ENCODE measurements at regions not wholly inside any gene's neighbourhood (a gene's known extent, or its start where the extent isn't known, plus 50 kb on each side); places are given as distances from the start of the nearest gene placed in this dataset.

- peaks cover 0 to 7% (median 5%) of the 10 kb centered on the region in 4 experiments for H3K4me1 ChIP-seq (ENCODE audit: control extremely low read depth in 1 of 4, control insufficient read depth in 4 of 4, insufficient read depth in 4 of 4, low read length in 3 of 4)
- H3K27me3 ChIP-seq (replicated peaks in 2 of 5; ENCODE audit: control insufficient read depth in 4 of 5, insufficient read depth in 5 of 5, low read length in 4 of 5): no peaks in the 10 kb centered on the region
- H3K36me3 ChIP-seq (ENCODE audit: control insufficient read depth in 4 of 4, insufficient read depth in 4 of 4, low read length in 3 of 4): no peaks in the 10 kb centered on the region
- peak in 2 of 3 donors; percentile 8 to 30 for DNase-seq
- H3K4me3 ChIP-seq (ENCODE audit: control insufficient read depth in 1 of 7, extremely low read depth in 1 of 7, insufficient read depth in 4 of 7, low read depth in 2 of 7, low read length in 6 of 7): no peak overlapping the region
- CTCF ChIA-PET: no interaction called here
- no peaks in the 10 kb centered on the region for H3K9me3 ChIP-seq (ENCODE audit: control extremely low read depth in 1 of 5, control insufficient read depth in 4 of 5, insufficient read depth in 2 of 5, low read depth in 1 of 5, low read length in 4 of 5)
- POLR2A ChIA-PET: no interaction called here
- WGBS (ENCODE audit: insufficient coverage): 38% methylated on average over 3 of the region's 3 CpGs
- no peak overlapping the region for H3K27ac ChIP-seq (ENCODE audit: insufficient read depth in 1 of 2, low read depth in 1 of 2, low read length in 2 of 2, poor library complexity in 1 of 2, severe bottlenecking in 2 of 2)
Measured at GRCh38 chr14:42047421-42048055, 440.9 kb downstream of the LRFN5 start.

DNA sequence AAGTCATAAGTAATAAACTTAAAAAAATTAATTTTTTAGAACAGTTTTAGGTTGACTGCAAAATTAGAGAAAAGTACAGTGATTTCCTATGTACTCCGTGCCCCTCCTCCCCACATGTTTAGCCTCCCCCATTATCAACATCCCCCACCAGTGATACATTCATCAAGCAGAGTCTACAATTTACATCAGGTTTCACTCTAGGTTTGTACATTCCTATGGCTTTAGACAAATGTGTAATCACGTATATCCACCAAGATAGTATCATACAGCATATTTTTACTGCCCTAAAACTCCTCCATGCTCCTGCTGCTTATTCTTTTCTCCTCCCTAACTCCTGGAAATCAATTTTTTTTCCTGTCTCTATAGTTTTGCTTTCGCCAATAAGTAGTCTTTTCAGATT, 438.7 kb downstream of the LRFN5 start:
- Histone ChIP-seq H3K36me3 (ENCODE audit: control insufficient read depth in 4 of 4, insufficient read depth in 4 of 4, low read length in 3 of 4) (no peaks in the 10 kb centered on the region), H3K4me3 (ENCODE audit: control insufficient read depth in 1 of 7, extremely low read depth in 1 of 7, insufficient read depth in 4 of 7, low read depth in 2 of 7, low read length in 6 of 7) (no peak overlapping the region), H3K27ac (ENCODE audit: insufficient read depth in 1 of 2, low read depth in 1 of 2, low read length in 2 of 2, poor library complexity in 1 of 2, severe bottlenecking in 2 of 2) (no peak overlapping the region), H3K4me1 (ENCODE audit: control extremely low read depth in 1 of 4, control insufficient read depth in 4 of 4, insufficient read depth in 4 of 4, low read length in 3 of 4) (peaks cover 0 to 7% (median 5%) of the 10 kb centered on the region in 4 experiments), H3K27me3 (replicated peaks in 2 of 5; ENCODE audit: control insufficient read depth in 4 of 5, insufficient read depth in 5 of 5, low read length in 4 of 5) (no peaks in the 10 kb centered on the region), H3K9me3 (ENCODE audit: control extremely low read depth in 1 of 5, control insufficient read depth in 4 of 5, insufficient read depth in 2 of 5, low read depth in 1 of 5, low read length in 4 of 5) (no peaks in the 10 kb centered on the region)
- WGBS (ENCODE audit: insufficient coverage): 100% methylated on average over 2 of the region's 3 CpGs
- DNase-seq: no peak
- ChIA-PET CTCF (no interaction called here), POLR2A (no interaction called here)

- WGBS (ENCODE audit: insufficient coverage): 43% methylated on average over 2 of the region's 2 CpGs
- H3K4me3 ChIP-seq (ENCODE audit: control insufficient read depth in 1 of 7, extremely low read depth in 1 of 7, insufficient read depth in 4 of 7, low read depth in 2 of 7, low read length in 6 of 7): no peak overlapping the region
- ChIA-PET CTCF (no interaction called here), POLR2A (no interaction called here)
- H3K36me3 ChIP-seq (ENCODE audit: control insufficient read depth in 4 of 4, insufficient read depth in 4 of 4, low read length in 3 of 4): no peaks in the 10 kb centered on the region
- no peaks in the 10 kb centered on the region for H3K9me3 ChIP-seq (ENCODE audit: control extremely low read depth in 1 of 5, control insufficient read depth in 4 of 5, insufficient read depth in 2 of 5, low read depth in 1 of 5, low read length in 4 of 5)
- no peak for DNase-seq
- no peaks in the 10 kb centered on the region for H3K27me3 ChIP-seq (replicated peaks in 2 of 5; ENCODE audit: control insufficient read depth in 4 of 5, insufficient read depth in 5 of 5, low read length in 4 of 5)
- H3K4me1 ChIP-seq (ENCODE audit: control extremely low read depth in 1 of 4, control insufficient read depth in 4 of 4, insufficient read depth in 4 of 4, low read length in 3 of 4): no peaks in the 10 kb centered on the region
- no peak overlapping the region for H3K27ac ChIP-seq (ENCODE audit: insufficient read depth in 1 of 2, low read depth in 1 of 2, low read length in 2 of 2, poor library complexity in 1 of 2, severe bottlenecking in 2 of 2)
Measured at GRCh38 chr14:42028607-42029006, 421.9 kb downstream of the LRFN5 start.

GRCh38 chr14:42027271-42027670, 420.6 kb downstream of the LRFN5 start:
- POLR2A ChIA-PET: no interaction called here

GRCh38 chr14:42023452-42023851, 416.8 kb downstream of the LRFN5 start:
- no CpG with 5 or more reads among the region's 2 CpGs for WGBS (ENCODE audit: insufficient coverage)
- H3K36me3 ChIP-seq (ENCODE audit: control insufficient read depth in 4 of 4, insufficient read depth in 4 of 4, low read length in 3 of 4): no peaks in the 10 kb centered on the region
- CTCF ChIA-PET: interaction anchor here (0.7 kb wide), 1 partner anchor 889 kb away, joined by 3 read pairs; no protein-coding TSS in a partner anchor

More at GRCh38 chr14:42027271-42027670, 420.6 kb downstream of the LRFN5 start:
- WGBS (ENCODE audit: insufficient coverage): 93% methylated on average over 2 of the region's 3 CpGs
- H3K36me3 ChIP-seq (ENCODE audit: control insufficient read depth in 4 of 4, insufficient read depth in 4 of 4, low read length in 3 of 4): no peaks in the 10 kb centered on the region
- H3K27ac ChIP-seq (ENCODE audit: insufficient read depth in 1 of 2, low read depth in 1 of 2, low read length in 2 of 2, poor library complexity in 1 of 2, severe bottlenecking in 2 of 2): no peak overlapping the region
- H3K27me3 ChIP-seq (replicated peaks in 2 of 5; ENCODE audit: control insufficient read depth in 4 of 5, insufficient read depth in 5 of 5, low read length in 4 of 5): no peaks in the 10 kb centered on the region
- CTCF ChIA-PET: no interaction called here
- no peak overlapping the region for H3K4me3 ChIP-seq (ENCODE audit: control insufficient read depth in 1 of 7, extremely low read depth in 1 of 7, insufficient read depth in 4 of 7, low read depth in 2 of 7, low read length in 6 of 7)
- no peak for DNase-seq
- no peaks in the 10 kb centered on the region for H3K9me3 ChIP-seq (ENCODE audit: control extremely low read depth in 1 of 5, control insufficient read depth in 4 of 5, insufficient read depth in 2 of 5, low read depth in 1 of 5, low read length in 4 of 5)
- H3K4me1 ChIP-seq (ENCODE audit: control extremely low read depth in 1 of 4, control insufficient read depth in 4 of 4, insufficient read depth in 4 of 4, low read length in 3 of 4): no peaks in the 10 kb centered on the region

GRCh38 chr14:42014301-42014700, 407.6 kb downstream of the LRFN5 start:
- Histone ChIP-seq H3K27me3 (replicated peaks in 2 of 5; ENCODE audit: control insufficient read depth in 4 of 5, insufficient read depth in 5 of 5, low read length in 4 of 5) (no peaks in the 10 kb centered on the region), H3K4me3 (ENCODE audit: control insufficient read depth in 1 of 7, extremely low read depth in 1 of 7, insufficient read depth in 4 of 7, low read depth in 2 of 7, low read length in 6 of 7) (no peak overlapping the region), H3K27ac (ENCODE audit: insufficient read depth in 1 of 2, low read depth in 1 of 2, low read length in 2 of 2, poor library complexity in 1 of 2, severe bottlenecking in 2 of 2) (no peak overlapping the region), H3K9me3 (ENCODE audit: control extremely low read depth in 1 of 5, control insufficient read depth in 4 of 5, insufficient read depth in 2 of 5, low read depth in 1 of 5, low read length in 4 of 5) (no peaks in the 10 kb centered on the region), H3K4me1 (ENCODE audit: control extremely low read depth in 1 of 4, control insufficient read depth in 4 of 4, insufficient read depth in 4 of 4, low read length in 3 of 4) (no peaks in the 10 kb centered on the region), H3K36me3 (ENCODE audit: control insufficient read depth in 4 of 4, insufficient read depth in 4 of 4, low read length in 3 of 4) (no peaks in the 10 kb centered on the region)
- ChIA-PET POLR2A (no interaction called here), CTCF (no interaction called here)
- DNase-seq: no peak
- WGBS (ENCODE audit: insufficient coverage): 80% methylated on average over 3 of the region's 3 CpGs

More at GRCh38 chr14:42023452-42023851, 416.8 kb downstream of the LRFN5 start:
- POLR2A ChIA-PET: no interaction called here
- Histone ChIP-seq H3K27me3 (replicated peaks in 2 of 5; ENCODE audit: control insufficient read depth in 4 of 5, insufficient read depth in 5 of 5, low read length in 4 of 5) (no peaks in the 10 kb centered on the region), H3K4me1 (ENCODE audit: control extremely low read depth in 1 of 4, control insufficient read depth in 4 of 4, insufficient read depth in 4 of 4, low read length in 3 of 4) (no peaks in the 10 kb centered on the region), H3K27ac (ENCODE audit: insufficient read depth in 1 of 2, low read depth in 1 of 2, low read length in 2 of 2, poor library complexity in 1 of 2, severe bottlenecking in 2 of 2) (no peak overlapping the region), H3K4me3 (ENCODE audit: control insufficient read depth in 1 of 7, extremely low read depth in 1 of 7, insufficient read depth in 4 of 7, low read depth in 2 of 7, low read length in 6 of 7) (no peak overlapping the region), H3K9me3 (ENCODE audit: control extremely low read depth in 1 of 5, control insufficient read depth in 4 of 5, insufficient read depth in 2 of 5, low read depth in 1 of 5, low read length in 4 of 5) (no peaks in the 10 kb centered on the region)
- DNase-seq: no peak

- Histone ChIP-seq H3K4me1 (ENCODE audit: control extremely low read depth in 1 of 4, control insufficient read depth in 4 of 4, insufficient read depth in 4 of 4, low read length in 3 of 4) (no peaks in the 10 kb centered on the region), H3K27me3 (replicated peaks in 2 of 5; ENCODE audit: control insufficient read depth in 4 of 5, insufficient read depth in 5 of 5, low read length in 4 of 5) (no peaks in the 10 kb centered on the region), H3K27ac (ENCODE audit: insufficient read depth in 1 of 2, low read depth in 1 of 2, low read length in 2 of 2, poor library complexity in 1 of 2, severe bottlenecking in 2 of 2) (no peak overlapping the region), H3K4me3 (ENCODE audit: control insufficient read depth in 1 of 7, extremely low read depth in 1 of 7, insufficient read depth in 4 of 7, low read depth in 2 of 7, low read length in 6 of 7) (no peak overlapping the region), H3K9me3 (ENCODE audit: control extremely low read depth in 1 of 5, control insufficient read depth in 4 of 5, insufficient read depth in 2 of 5, low read depth in 1 of 5, low read length in 4 of 5) (no peaks in the 10 kb centered on the region), H3K36me3 (ENCODE audit: control insufficient read depth in 4 of 4, insufficient read depth in 4 of 4, low read length in 3 of 4) (no peaks in the 10 kb centered on the region)
- CTCF ChIA-PET: interaction anchor here (0.5 kb wide), 1 partner anchor 1784 kb away, joined by 3 read pairs; no protein-coding TSS in a partner anchor
- WGBS (ENCODE audit: insufficient coverage): no CpG with 5 or more reads among the region's 2 CpGs
- POLR2A ChIA-PET: no interaction called here
- no peak for DNase-seq
Measured at GRCh38 chr14:42013559-42013958, 406.9 kb downstream of the LRFN5 start.

Data from common myeloid progenitor, CD34-positive (primary cell).